IPS-18c (cell line): ENCODE measurements at regions not wholly inside any gene's neighbourhood (a gene's known extent, or its start where the extent isn't known, plus 50 kb on each side); places are given as distances from the start of the nearest gene placed in this dataset.

ENCODE experiments used
- H3K4me3 ChIP-seq: 2 replicates; pipeline ENCODE4 v1.7.0; 2013; ENCODE audit warnings: low read depth, mild to moderate bottlenecking, low read length, moderate library complexity; ENCODE audit not compliant: insufficient read depth
- H3K9me3 ChIP-seq: one replicate; pipeline ENCODE4 v1.6.1; 2013; ENCODE audit warnings: mild to moderate bottlenecking, low read length, moderate library complexity; ENCODE audit not compliant: control insufficient read depth, insufficient read depth

- H3K4me3 ChIP-seq = no peak overlapping the region
- no peaks in the 10 kb centered on the region for H3K9me3 ChIP-seq
These were observed 147.5 kb downstream of the IRX5 start for GRCh38 chr16:55078153-55078552.

DNA sequence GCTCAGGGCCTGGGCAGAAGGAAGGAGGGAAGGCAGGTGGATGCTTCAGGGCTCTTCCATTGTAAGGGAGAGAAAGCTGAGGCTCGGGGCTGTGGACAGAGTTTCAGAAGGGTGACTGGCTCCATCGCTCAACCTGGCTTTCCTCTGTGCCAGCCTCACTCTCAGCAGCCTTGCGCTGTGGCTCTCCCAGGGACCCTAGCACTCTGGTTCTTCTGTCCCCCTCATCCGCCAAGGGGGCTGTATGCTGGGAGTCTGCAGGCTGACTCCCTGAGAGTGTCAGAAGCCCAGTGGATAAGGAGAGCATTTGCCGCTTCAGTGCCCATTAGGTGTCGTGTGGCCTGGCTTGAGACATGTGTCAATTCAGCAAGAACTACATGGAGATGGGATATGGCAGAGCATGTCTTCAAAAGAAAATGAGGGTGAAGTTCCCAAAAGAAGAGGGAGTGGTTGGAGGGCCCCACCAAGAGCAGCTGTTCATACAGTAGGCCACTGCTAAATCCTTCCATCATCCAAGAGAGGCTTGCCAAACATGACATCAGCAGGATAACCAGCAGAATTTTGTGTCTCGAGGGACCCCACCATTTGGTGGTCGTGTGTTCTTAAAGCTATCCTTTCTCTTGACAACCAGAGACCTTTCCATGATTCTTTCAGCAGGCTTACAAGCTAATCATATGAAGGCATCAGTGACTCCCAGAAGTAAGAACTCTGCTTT, 148.2 kb downstream of the IRX5 start:
- H3K9me3 ChIP-seq = no peaks in the 10 kb centered on the region
- H3K4me3 ChIP-seq = no peak overlapping the region

DNA sequence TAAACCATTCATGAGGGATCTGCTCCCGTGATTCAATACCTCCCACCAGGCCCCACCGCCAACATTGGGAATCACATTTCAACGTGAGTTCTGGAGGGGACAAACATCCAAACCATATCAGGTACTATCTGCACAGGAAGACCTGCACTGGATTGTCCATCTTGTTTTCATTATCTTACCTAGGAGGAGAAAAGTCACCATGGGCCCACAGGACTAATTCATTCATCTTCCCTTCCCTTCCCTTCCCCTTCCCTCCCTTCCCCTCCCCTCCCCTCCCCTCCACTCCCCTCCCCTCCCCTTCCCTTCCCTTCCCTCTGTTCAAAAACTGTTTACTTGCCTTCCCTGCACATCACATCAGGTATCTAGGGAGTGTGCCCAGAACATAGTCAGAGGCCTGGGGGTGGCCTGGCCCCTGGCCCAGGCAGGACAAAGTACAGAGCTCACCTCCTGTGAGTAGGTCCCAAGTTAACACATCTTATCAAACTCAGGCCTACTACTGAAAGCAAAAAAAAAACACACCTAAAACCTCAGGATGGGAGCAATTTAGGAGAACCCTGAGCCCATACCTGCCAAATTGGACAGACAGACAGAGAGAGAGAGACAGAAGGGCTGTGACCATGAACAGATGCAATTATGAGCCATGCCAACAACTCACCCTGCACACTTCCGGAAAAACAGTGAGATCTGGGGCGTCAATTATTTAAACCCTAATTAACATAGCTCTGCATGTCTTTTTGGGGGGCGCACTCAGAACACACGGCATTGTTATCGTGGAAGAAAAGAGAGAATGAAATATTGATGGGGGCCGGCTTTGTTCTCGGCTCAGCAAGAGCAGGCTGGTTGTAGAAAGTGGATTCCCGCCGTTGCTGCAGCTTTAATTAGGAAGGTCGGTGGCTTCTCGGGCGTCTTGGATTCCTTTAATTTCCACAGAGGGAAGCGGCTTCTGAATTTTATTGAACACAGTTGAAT, 151.2 kb downstream of the IRX5 start:
- Histone ChIP-seq H3K9me3 (no peaks in the 10 kb centered on the region), H3K4me3 (no peak overlapping the region)

DNA sequence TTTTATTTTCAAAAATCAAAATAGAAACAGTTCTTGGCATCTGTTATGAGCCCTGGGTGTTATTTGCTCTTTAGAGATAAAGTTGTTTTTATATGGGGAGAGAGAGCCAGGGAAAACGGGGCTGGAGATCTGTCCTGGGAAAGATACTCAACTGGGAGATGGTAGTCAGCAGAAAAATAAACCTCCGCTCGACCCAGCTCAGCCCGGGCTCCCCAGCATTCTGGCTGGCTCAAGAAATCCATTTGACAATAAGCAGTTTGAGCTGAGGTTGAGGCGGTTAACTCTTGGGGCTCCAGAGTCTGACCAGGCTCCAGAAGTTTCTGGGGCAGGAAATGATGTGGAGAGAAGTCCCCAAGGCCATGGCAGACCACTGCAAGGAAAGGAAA, 151.9 kb downstream of the IRX5 start:
- Histone ChIP-seq H3K9me3 (no peaks in the 10 kb centered on the region), H3K4me3 (no peak overlapping the region)

- Histone ChIP-seq H3K9me3 (no peaks in the 10 kb centered on the region), H3K4me3 (no peak overlapping the region)
These were observed 152.4 kb downstream of the IRX5 start for GRCh38 chr16:55083052-55083451.

DNA sequence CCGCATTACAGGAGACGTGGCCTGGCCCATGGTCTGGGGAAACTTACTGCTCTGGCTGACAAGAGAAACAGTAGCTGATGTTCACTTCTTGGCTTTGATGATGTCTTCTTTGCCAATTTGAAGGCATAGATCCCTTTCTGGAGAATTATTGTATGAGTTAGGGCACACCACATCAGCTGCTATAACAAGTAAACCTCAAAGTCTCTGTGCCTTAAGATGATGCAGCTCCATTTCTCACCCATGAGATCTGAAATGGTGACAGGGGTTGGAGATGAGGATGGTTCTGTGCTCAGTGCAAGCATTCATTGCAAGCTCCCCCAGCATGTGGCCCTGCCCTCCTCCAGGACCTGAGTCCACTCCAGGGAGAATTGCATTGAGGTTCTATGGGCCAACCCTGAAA, 157.4 kb downstream of the IRX5 start:
- H3K9me3 ChIP-seq = no peaks in the 10 kb centered on the region
- no peak overlapping the region for H3K4me3 ChIP-seq

DNA sequence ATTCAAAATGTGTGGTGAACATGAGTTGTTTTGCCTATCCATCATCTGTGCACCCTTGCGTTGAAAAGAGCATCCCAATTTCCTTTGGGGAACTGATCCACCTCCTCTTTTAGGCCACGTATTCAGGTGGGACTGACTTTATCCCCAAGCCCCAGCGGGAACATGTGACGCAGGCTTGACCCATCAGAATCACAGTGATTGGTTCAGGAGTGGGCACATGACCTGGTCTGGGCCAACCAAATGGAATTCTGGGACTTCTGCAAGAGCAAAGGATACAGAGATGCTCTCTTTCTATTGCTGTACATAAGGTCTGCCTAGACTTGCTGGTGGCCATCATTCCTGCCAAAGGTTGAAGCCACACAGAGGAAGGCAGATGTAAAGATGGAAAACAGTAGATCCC, 158.9 kb downstream of the IRX5 start:
- no peak overlapping the region for H3K4me3 ChIP-seq

GRCh38 chr16:55091213-55091870, 160.7 kb downstream of the IRX5 start:
- H3K9me3 ChIP-seq = no peaks in the 10 kb centered on the region
- no peak overlapping the region for H3K4me3 ChIP-seq

More for the DNA sequence above, 158.9 kb downstream of the IRX5 start:
- no peaks in the 10 kb centered on the region for H3K9me3 ChIP-seq

GRCh38 chr16:55091871-55092230, 161.2 kb downstream of the IRX5 start:
- Histone ChIP-seq H3K4me3 (no peak overlapping the region), H3K9me3 (no peaks in the 10 kb centered on the region)

- no peaks in the 10 kb centered on the region for H3K9me3 ChIP-seq
- no peak overlapping the region for H3K4me3 ChIP-seq
These were observed 169.4 kb downstream of the IRX5 start for GRCh38 chr16:55100100-55100499.

DNA sequence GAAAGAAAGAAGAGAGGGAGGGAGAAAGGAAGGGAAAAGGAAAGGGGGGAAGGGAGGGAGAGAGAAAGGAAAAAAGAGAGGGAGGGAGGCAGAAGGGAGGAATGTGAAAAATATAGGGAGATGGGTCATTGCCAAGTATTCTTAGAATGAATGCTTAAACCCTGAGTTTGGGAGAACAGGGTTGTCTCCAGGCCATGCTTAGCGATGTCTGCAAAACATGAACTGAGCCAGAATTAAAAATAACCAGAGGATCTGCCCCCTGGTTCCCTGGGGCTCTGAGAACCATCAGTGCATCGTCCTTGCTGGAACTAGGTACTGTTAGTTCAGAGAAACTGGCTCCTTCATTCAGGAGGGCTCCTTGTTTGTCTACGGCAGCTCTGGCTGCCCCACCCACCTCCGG, 170.4 kb downstream of the IRX5 start:
- H3K9me3 ChIP-seq = no peaks in the 10 kb centered on the region
- no peak overlapping the region for H3K4me3 ChIP-seq

DNA sequence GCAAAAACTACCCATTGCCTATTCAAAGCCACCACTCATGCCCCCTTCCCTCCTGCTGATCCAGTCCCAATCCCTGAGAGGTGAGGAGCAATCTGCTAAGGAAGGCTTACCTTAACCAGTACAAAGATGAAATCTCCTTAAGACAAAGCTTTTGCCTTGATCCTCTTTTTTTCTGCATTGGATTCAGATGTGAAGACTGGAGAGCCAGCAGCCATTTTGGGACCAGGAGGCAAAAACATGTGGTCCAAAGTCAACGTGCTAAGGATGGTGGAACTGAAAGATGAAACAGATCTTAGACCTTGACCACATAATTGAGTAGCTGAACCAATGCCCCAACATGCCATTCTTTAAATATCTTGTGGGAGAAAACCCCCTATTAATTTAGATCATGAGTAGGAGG, 171.4 kb downstream of the IRX5 start:
- no peaks in the 10 kb centered on the region for H3K9me3 ChIP-seq
- no peak overlapping the region for H3K4me3 ChIP-seq

- Histone ChIP-seq H3K9me3 (no peaks in the 10 kb centered on the region), H3K4me3 (no peak overlapping the region)
These were observed 171.9 kb downstream of the IRX5 start for GRCh38 chr16:55102531-55102930.

- Histone ChIP-seq H3K9me3 (no peaks in the 10 kb centered on the region), H3K4me3 (no peak overlapping the region)
These were observed 177.2 kb downstream of the IRX5 start for GRCh38 chr16:55107851-55108250.

- Histone ChIP-seq H3K4me3 (no peak overlapping the region), H3K9me3 (no peaks in the 10 kb centered on the region)
These were observed 182.5 kb downstream of the IRX5 start for GRCh38 chr16:55113210-55113609.

- H3K4me3 ChIP-seq = no peak overlapping the region
- no peaks in the 10 kb centered on the region for H3K9me3 ChIP-seq
These were observed 184.8 kb downstream of the IRX5 start for GRCh38 chr16:55115506-55115905.

- H3K9me3 ChIP-seq = no peaks in the 10 kb centered on the region
- no peak overlapping the region for H3K4me3 ChIP-seq
These were observed 185.7 kb downstream of the IRX5 start for GRCh38 chr16:55116165-55116920.
